GM21619 (cell line): ENCODE measurements at regions not wholly inside any gene's neighbourhood (a gene's known extent, or its start where the extent isn't known, plus 50 kb on each side); places are given as distances from the start of the nearest gene placed in this dataset.
"Not testable (repeated sequence)": the region's sequence is repeated elsewhere in the genome, so short reads cannot be mapped to it uniquely, and the experiment has no call there.

Experiments used
- ATAC-seq: cut with Tn5 transposase; IDR thresholded peaks from one replicate; pipeline ENCODE4 v1.9.1; 2021; ENCODE audit not compliant: unreplicated experiment

- ATAC-seq = no peak
Observed at GRCh38 chr5:118430076-118430475, 558.3 kb downstream of the DTWD2 start.

- ATAC-seq = no peak
Observed at GRCh38 chr5:118407958-118408357, 580.4 kb downstream of the DTWD2 start.

- no peak for ATAC-seq
Observed at GRCh38 chr5:118405650-118406061, 582.7 kb downstream of the DTWD2 start.

- ATAC-seq = no peak
Observed at GRCh38 chr5:118397236-118397635, 591.1 kb downstream of the DTWD2 start.

GRCh38 chr5:118392491-118392890 is 595.9 kb downstream of the DTWD2 start:
- no peak for ATAC-seq

- ATAC-seq = not testable (repeated sequence)
Observed at GRCh38 chr5:118382931-118383330, 605.4 kb downstream of the DTWD2 start.

GRCh38 chr5:118379470-118379869 is 608.9 kb downstream of the DTWD2 start:
- no peak for ATAC-seq

- no peak for ATAC-seq
Observed at GRCh38 chr5:118378959-118379358, 609.4 kb downstream of the DTWD2 start.

- ATAC-seq = no peak
Observed at GRCh38 chr5:118377420-118377819, 610.9 kb downstream of the DTWD2 start.

GRCh38 chr5:118371973-118372831 is 616.1 kb downstream of the DTWD2 start:
- no peak for ATAC-seq

GRCh38 chr5:118366429-118366828 is 621.9 kb downstream of the DTWD2 start:
- no peak for ATAC-seq

GRCh38 chr5:118365718-118366117 is 622.6 kb downstream of the DTWD2 start:
- no peak for ATAC-seq

GRCh38 chr5:118354797-118355196 is 633.5 kb downstream of the DTWD2 start:
- ATAC-seq = no peak

- no peak for ATAC-seq
Observed at GRCh38 chr5:118353970-118354369, 634.4 kb downstream of the DTWD2 start.

GRCh38 chr5:118336468-118336867 is 651.9 kb downstream of the DTWD2 start:
- no peak for ATAC-seq

GRCh38 chr5:118327389-118327788 is 661.0 kb downstream of the DTWD2 start:
- ATAC-seq = no peak

- ATAC-seq = no peak
Observed at GRCh38 chr5:118326481-118327045, 661.8 kb downstream of the DTWD2 start.

GRCh38 chr5:118325931-118326330 is 662.4 kb downstream of the DTWD2 start:
- ATAC-seq = no peak

- ATAC-seq = not testable (repeated sequence)
Observed at GRCh38 chr5:118323723-118324122, 664.6 kb downstream of the DTWD2 start.

- no peak for ATAC-seq
Observed at GRCh38 chr5:118321081-118321480, 667.3 kb downstream of the DTWD2 start.

GRCh38 chr5:118320121-118320520 is 668.2 kb downstream of the DTWD2 start:
- no peak for ATAC-seq

- no peak for ATAC-seq
Observed at GRCh38 chr5:118314931-118315330, 673.4 kb downstream of the DTWD2 start.
